ENCODE measurements at regions not wholly inside any gene's neighbourhood (a gene's known extent, or its start where the extent isn't known, plus 50 kb on each side); places are given as distances from the start of the nearest gene placed in this dataset.

DNA sequence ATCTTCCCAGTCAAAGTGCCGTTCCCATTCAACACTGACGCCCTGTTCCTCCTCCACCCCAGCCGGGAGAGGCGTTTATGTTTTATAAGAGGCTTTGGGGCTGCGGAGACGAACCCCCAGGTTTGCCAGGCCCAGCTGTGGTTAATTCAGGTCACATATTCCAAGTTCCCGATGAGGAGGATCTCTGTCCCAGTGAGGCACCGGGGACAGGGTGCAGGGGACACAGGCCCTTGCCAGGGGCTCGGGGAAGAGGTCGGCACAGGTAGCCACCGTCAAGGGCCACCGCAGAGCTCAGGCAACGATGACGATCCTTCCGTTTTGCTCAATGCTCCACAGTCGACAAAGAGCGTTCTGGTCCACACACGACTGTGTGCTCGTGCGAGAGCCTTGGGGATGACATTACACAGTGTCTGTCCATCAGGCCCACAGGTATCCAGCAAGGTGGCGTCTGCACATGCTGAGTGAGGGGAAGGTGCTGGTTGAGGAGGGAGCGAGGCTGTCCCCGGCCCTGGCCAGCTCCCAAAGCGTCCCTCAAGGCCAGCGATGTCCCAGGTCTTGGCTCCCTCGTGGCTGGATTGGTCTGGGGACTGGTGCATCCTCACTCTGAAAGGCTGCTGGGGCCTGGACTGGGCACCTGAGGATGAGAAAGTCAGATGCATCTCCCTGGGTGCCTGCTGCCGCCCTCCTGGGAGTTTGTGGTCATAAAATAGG lies 189.2 kb upstream of the C14orf180 start:
- peak overlapping the region; percentile 49 for H3K27ac ChIP-seq (ENCODE audit: insufficient read depth, low read length, poor library complexity, severe bottlenecking)
- H3K27me3 ChIP-seq (ENCODE audit: control insufficient read depth, insufficient read depth, low read length), result no peaks in the 10 kb centered on the region
- no peaks in the 10 kb centered on the region for H3K36me3 ChIP-seq (ENCODE audit: control insufficient read depth, insufficient read depth, low read length)
- no peaks in the 10 kb centered on the region for H3K36me3 Mint-ChIP-seq
- H3K4me1 Mint-ChIP-seq, result peaks cover 5 to 66% (median 33%) of the 10 kb centered on the region in 4 donors
- peak overlapping the region in 3 of 4 donors; percentile 3 to 80 (median 70) for H3K4me3 Mint-ChIP-seq
- no peak for DNase-seq
- no peak overlapping the region for H3K4me3 ChIP-seq (ENCODE audit: low read depth, low read length)
- peak overlapping the region; percentile 74 to 97 (median 85) for H3K27ac Mint-ChIP-seq
- peaks cover 0 to 2% (median 0%) of the 10 kb centered on the region in 7 donors for H3K9me3 Mint-ChIP-seq
- ATAC-seq (ENCODE audit: low read depth in 2 of 2), result no peak
- H3K9me3 ChIP-seq (ENCODE audit: control insufficient read depth in 2 of 2, low read length in 2 of 2), result no peaks in the 10 kb centered on the region
- peaks cover 68% of the 10 kb centered on the region for H3K4me1 ChIP-seq (ENCODE audit: control insufficient read depth, insufficient read depth, low read length, poor library complexity, severe bottlenecking)
- H3K27me3 Mint-ChIP-seq, result no peaks in the 10 kb centered on the region

DNA sequence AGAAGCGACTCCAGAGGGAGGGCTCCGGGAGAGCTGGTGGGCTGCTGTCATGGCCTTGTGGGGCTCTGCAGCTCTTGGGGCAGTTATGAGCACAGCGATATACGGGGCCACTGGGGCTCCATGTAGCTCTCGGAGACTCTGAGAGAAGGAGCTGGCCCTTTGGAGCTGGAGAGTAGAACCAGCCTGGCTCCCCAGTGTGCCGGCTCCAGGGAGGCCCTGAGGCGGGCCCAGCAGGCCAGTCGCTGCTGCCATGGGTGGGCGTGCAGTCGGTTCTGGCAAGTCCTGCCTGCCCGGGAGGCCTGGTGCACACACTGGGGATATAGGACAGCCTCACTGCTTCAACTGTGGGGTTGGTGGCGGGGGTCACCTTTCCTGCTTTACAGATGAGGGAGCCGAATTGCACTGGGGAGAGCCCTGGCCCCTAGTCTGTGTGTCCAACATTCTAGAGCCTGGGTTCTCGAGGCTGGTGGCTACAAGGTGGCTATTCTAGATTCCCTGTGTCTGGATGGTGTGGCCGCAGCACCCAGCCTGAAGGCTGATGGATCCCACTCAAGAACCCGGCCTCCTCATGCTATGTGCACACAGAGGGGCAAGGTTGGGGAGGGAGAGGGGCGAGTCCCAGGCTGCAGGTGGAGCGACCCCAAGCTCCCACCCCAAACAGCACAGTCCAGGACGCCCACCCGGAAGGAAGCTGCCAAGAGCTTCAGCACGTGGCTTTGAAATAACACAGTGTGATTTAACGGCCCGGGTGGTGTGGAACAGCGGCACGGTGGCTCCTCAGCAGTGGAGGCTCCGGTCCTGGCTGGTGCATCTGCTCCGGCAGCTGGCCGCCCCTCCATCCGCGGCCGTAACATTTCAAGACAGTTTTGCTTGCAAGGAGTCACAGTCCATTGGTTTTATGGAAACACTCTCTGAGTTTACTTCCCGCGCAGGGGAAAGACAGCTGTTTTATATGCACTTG lies 188.3 kb upstream of the C14orf180 start:
- peak overlapping the region; percentile 74 to 87 (median 76) for H3K4me3 Mint-ChIP-seq
- H3K4me1 Mint-ChIP-seq, result peaks cover 5 to 67% (median 36%) of the 10 kb centered on the region in 4 donors
- H3K27me3 ChIP-seq (ENCODE audit: control insufficient read depth, insufficient read depth, low read length), result no peaks in the 10 kb centered on the region
- peak overlapping the region; percentile 96 to 97 (median 97) for H3K27ac Mint-ChIP-seq
- H3K27ac ChIP-seq (ENCODE audit: insufficient read depth, low read length, poor library complexity, severe bottlenecking), result peak overlapping the region; percentile 72
- no peaks in the 10 kb centered on the region for H3K36me3 Mint-ChIP-seq
- peaks cover 0 to 2% (median 0%) of the 10 kb centered on the region in 7 donors for H3K9me3 Mint-ChIP-seq
- ATAC-seq (ENCODE audit: low read depth in 2 of 2) (no peak), DNase-seq (no peak)
- peaks cover 75% of the 10 kb centered on the region for H3K4me1 ChIP-seq (ENCODE audit: control insufficient read depth, insufficient read depth, low read length, poor library complexity, severe bottlenecking)
- H3K9me3 ChIP-seq (ENCODE audit: control insufficient read depth in 2 of 2, low read length in 2 of 2), result no peaks in the 10 kb centered on the region
- H3K36me3 ChIP-seq (ENCODE audit: control insufficient read depth, insufficient read depth, low read length), result no peaks in the 10 kb centered on the region
- H3K27me3 Mint-ChIP-seq, result no peaks in the 10 kb centered on the region
- no peak overlapping the region for H3K4me3 ChIP-seq (ENCODE audit: low read depth, low read length)

DNA sequence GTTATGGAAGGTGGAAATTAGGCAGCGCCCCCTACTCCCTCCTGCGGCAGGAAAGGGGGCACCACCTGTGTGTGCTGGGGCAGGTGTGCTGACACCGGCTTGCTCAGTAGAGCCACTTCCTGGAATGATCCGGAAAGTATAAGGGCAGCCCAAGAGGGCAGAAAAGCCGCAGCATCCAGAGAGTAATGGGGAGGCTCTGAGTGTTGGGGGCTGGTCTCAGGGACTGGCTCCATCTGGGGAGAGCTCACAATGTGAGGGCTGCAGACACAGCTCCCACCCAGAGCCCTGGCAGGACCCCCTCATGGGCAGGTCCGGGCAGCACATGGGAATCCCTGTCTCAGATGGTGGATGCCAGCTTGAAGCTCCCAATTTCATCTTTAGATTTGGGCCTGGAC lies 187.6 kb upstream of the C14orf180 start:
- Mint-ChIP-seq H3K4me3 (peak overlapping the region; percentile 74 to 87 (median 76)), H3K36me3 (no peaks in the 10 kb centered on the region), H3K27me3 (no peaks in the 10 kb centered on the region), H3K4me1 (peaks cover 5 to 74% (median 38%) of the 10 kb centered on the region in 4 donors), H3K27ac (peak overlapping the region; percentile 96 to 97 (median 97)), H3K9me3 (peaks cover 0 to 2% (median 0%) of the 10 kb centered on the region in 7 donors)
- ATAC-seq (ENCODE audit: low read depth in 2 of 2) (peak; percentile 19 to 25), DNase-seq (peak in 2 of 3 donors; percentile 19 to 69)
- H3K4me1 ChIP-seq (ENCODE audit: control insufficient read depth, insufficient read depth, low read length, poor library complexity, severe bottlenecking), result peaks cover 75% of the 10 kb centered on the region
- no peaks in the 10 kb centered on the region for H3K9me3 ChIP-seq (ENCODE audit: control insufficient read depth in 2 of 2, low read length in 2 of 2)
- no peaks in the 10 kb centered on the region for H3K36me3 ChIP-seq (ENCODE audit: control insufficient read depth, insufficient read depth, low read length)
- no peak overlapping the region for H3K4me3 ChIP-seq (ENCODE audit: low read depth, low read length)
- peak overlapping the region; percentile 72 for H3K27ac ChIP-seq (ENCODE audit: insufficient read depth, low read length, poor library complexity, severe bottlenecking)
- H3K27me3 ChIP-seq (ENCODE audit: control insufficient read depth, insufficient read depth, low read length), result no peaks in the 10 kb centered on the region

DNA sequence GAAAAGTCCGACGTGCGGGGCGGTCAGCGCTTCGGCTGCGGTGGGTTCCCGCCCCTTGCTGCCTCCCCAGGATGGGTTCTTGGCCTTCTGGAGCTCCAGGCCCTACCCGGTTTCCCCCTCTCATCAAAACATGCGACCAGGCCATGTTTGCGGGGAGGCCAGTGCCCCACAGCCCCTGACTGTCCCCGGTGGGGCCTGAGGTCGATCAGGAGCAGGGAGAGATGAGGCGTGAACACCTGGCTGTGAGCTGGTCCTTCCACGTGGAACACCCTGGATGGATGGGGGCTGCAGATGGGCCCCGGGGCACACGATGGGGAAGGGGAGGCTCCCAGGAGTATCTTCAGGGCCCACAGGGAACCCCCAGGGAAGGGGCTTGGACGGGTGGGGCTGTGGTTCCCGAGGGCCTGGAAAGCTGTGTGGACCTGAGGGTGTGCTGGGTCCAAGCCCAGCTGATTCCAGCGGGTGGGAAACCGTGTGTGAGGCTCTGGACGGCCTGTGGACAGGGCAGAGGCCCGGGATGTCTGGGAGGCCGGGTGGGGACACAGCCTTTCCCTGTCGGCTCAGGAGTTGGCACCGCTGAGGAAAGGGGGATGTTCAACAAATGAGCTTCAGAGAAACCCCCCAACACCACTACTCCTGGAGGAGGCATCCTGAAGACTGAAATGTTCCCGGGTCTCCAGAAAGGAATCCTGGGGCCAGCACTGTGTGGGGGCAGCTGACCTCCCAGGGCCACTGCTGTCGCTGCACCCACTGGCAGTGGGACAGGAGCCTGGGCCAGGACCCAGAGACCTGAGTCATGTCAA lies 187.0 kb upstream of the C14orf180 start:
- no peak for DNase-seq
- Histone ChIP-seq H3K4me1 (ENCODE audit: control insufficient read depth, insufficient read depth, low read length, poor library complexity, severe bottlenecking) (peaks cover 75% of the 10 kb centered on the region), H3K27ac (ENCODE audit: insufficient read depth, low read length, poor library complexity, severe bottlenecking) (peak overlapping the region; percentile 72), H3K4me3 (ENCODE audit: low read depth, low read length) (no peak overlapping the region), H3K27me3 (ENCODE audit: control insufficient read depth, insufficient read depth, low read length) (no peaks in the 10 kb centered on the region), H3K36me3 (ENCODE audit: control insufficient read depth, insufficient read depth, low read length) (no peaks in the 10 kb centered on the region), H3K9me3 (ENCODE audit: control insufficient read depth in 2 of 2, low read length in 2 of 2) (no peaks in the 10 kb centered on the region)
- Mint-ChIP-seq H3K36me3 (peaks cover 3% of the 10 kb centered on the region), H3K4me3 (peak overlapping the region in 2 of 4 donors; percentile 74 to 77), H3K27ac (peak overlapping the region; percentile 96 to 97 (median 97)), H3K9me3 (peaks cover 0 to 8% (median 1%) of the 10 kb centered on the region in 7 donors), H3K4me1 (peaks cover 7 to 76% (median 38%) of the 10 kb centered on the region in 4 donors), H3K27me3 (no peaks in the 10 kb centered on the region)
- ATAC-seq (ENCODE audit: low read depth in 2 of 2), result no peak

DNA sequence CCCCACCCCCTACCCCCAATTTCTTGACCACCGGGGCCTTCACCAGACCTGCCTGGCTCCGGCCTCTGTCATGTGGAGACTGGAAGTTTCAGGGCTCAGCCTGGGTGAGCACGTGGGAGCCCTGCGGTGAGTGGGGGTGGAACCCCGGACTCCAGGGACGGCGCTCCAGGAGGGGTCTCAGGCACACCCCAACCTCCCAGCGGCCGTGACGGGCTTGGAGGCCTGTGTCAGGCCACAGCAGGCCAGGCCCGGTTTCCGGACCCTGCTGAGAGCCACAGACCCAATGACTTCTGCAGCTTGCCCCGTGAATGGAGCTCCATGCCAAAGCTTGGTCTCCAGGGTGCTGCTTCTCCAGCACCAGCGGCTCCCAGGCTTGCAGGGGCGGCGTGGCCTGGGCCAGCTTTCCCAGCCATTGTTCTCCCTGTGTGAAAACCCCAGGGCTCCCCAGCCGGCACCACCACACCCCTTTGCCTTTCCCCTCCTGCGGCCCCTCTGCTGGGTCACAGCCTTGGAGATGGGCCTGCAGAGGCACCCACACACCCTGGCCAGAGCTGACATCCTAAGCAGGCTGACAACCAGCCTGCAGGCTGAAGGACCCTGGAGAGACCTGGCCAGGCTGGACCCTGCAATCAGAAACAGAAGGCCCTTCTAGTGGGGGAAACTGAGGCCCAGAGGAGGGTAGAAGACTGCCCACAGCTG lies 186.2 kb upstream of the C14orf180 start:
- H3K36me3 Mint-ChIP-seq, result peaks cover 7% of the 10 kb centered on the region
- ATAC-seq (ENCODE audit: low read depth in 2 of 2), result no peak
- DNase-seq, result no peak
- peak overlapping the region; percentile 83 to 95 (median 86) for H3K4me3 Mint-ChIP-seq
- Histone ChIP-seq H3K4me1 (ENCODE audit: control insufficient read depth, insufficient read depth, low read length, poor library complexity, severe bottlenecking) (peaks cover 75% of the 10 kb centered on the region), H3K36me3 (ENCODE audit: control insufficient read depth, insufficient read depth, low read length) (no peaks in the 10 kb centered on the region), H3K4me3 (ENCODE audit: low read depth, low read length) (no peak overlapping the region), H3K9me3 (ENCODE audit: control insufficient read depth in 2 of 2, low read length in 2 of 2) (no peaks in the 10 kb centered on the region), H3K27me3 (ENCODE audit: control insufficient read depth, insufficient read depth, low read length) (no peaks in the 10 kb centered on the region), H3K27ac (ENCODE audit: insufficient read depth, low read length, poor library complexity, severe bottlenecking) (peak overlapping the region; percentile 72)
- H3K4me1 Mint-ChIP-seq, result peaks cover 12 to 74% (median 41%) of the 10 kb centered on the region in 4 donors
- H3K9me3 Mint-ChIP-seq, result peaks cover 0 to 12% (median 2%) of the 10 kb centered on the region in 7 donors
- H3K27ac Mint-ChIP-seq, result peak overlapping the region; percentile 92 to 99 (median 97)
- H3K27me3 Mint-ChIP-seq, result no peaks in the 10 kb centered on the region

DNA sequence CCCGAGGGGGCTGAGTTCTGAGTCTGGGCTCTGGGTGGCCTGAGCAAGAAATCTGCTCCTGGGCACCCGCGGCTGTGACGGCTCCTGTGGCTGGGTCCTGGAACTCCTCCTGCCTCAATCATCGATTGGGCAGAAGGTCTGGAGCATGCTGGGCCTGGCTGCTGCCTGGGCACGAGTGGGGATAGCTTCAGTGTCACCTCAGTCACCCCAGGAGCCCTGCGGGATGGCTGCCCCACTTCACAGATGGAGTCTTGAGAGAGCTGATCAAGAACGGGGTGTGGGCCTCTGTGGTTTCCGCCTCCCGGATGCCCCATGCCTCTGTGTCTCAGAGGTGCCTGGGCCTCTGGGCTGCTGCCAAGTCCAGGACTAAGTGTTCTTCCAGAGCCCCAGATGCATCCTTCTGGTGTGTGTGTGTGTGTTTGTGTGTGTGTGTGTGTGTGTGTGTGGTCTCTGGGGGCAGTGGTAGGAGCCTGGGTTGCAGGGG lies 185.6 kb upstream of the C14orf180 start:
- Mint-ChIP-seq H3K4me1 (peaks cover 16 to 75% (median 43%) of the 10 kb centered on the region in 4 donors), H3K36me3 (peaks cover 7% of the 10 kb centered on the region), H3K27me3 (no peaks in the 10 kb centered on the region), H3K4me3 (peak overlapping the region; percentile 83 to 95 (median 86)), H3K27ac (peak overlapping the region; percentile 92 to 99 (median 97)), H3K9me3 (peaks cover 0 to 12% (median 2%) of the 10 kb centered on the region in 7 donors)
- Histone ChIP-seq H3K36me3 (ENCODE audit: control insufficient read depth, insufficient read depth, low read length) (no peaks in the 10 kb centered on the region), H3K4me3 (ENCODE audit: low read depth, low read length) (no peak overlapping the region), H3K27me3 (ENCODE audit: control insufficient read depth, insufficient read depth, low read length) (no peaks in the 10 kb centered on the region), H3K4me1 (ENCODE audit: control insufficient read depth, insufficient read depth, low read length, poor library complexity, severe bottlenecking) (peaks cover 71% of the 10 kb centered on the region), H3K27ac (ENCODE audit: insufficient read depth, low read length, poor library complexity, severe bottlenecking) (peak overlapping the region; percentile 72), H3K9me3 (ENCODE audit: control insufficient read depth in 2 of 2, low read length in 2 of 2) (no peaks in the 10 kb centered on the region)
- peak; percentile 92 to 96 for ATAC-seq (ENCODE audit: low read depth in 2 of 2)
- peak; percentile 42 to 93 (median 78) for DNase-seq
